ENCODE measurements at regions not wholly inside any gene's neighbourhood (a gene's known extent, or its start where the extent isn't known, plus 50 kb on each side); places are given as distances from the start of the nearest gene placed in this dataset.

- DNase-seq = no peak
These were observed 98.4 kb downstream of the ZFP36L2 start for GRCh38 chr2:43127941-43128558.

- peak; percentile 95 to 99 for DNase-seq
These were observed 99.0 kb downstream of the ZFP36L2 start for GRCh38 chr2:43127208-43127940.

GRCh38 chr2:43126817-43127207, 99.6 kb downstream of the ZFP36L2 start:
- no peak for DNase-seq

- DNase-seq = no peak
These were observed 101.1 kb downstream of the ZFP36L2 start for GRCh38 chr2:43125090-43125998.

GRCh38 chr2:43124687-43125057, 101.7 kb downstream of the ZFP36L2 start:
- no peak for DNase-seq

GRCh38 chr2:43123981-43124686, 102.3 kb downstream of the ZFP36L2 start:
- DNase-seq = no peak

- DNase-seq = no peak
These were observed 102.9 kb downstream of the ZFP36L2 start for GRCh38 chr2:43123486-43123885.

- DNase-seq = no peak
These were observed 103.4 kb downstream of the ZFP36L2 start for GRCh38 chr2:43123028-43123427.

- DNase-seq = no peak
These were observed 104.7 kb downstream of the ZFP36L2 start for GRCh38 chr2:43121580-43122314.

- no peak for DNase-seq
These were observed 107.1 kb downstream of the ZFP36L2 start for GRCh38 chr2:43119303-43119702.

- no peak for DNase-seq
These were observed 108.8 kb downstream of the ZFP36L2 start for GRCh38 chr2:43117521-43118143.

- no peak for DNase-seq
These were observed 109.4 kb downstream of the ZFP36L2 start for GRCh38 chr2:43116988-43117387.

GRCh38 chr2:43115881-43116280, 110.5 kb downstream of the ZFP36L2 start:
- no peak for DNase-seq

GRCh38 chr2:43114210-43114609, 112.2 kb downstream of the ZFP36L2 start:
- DNase-seq = no peak

GRCh38 chr2:43111788-43112554, 114.4 kb downstream of the ZFP36L2 start:
- DNase-seq = no peak

- DNase-seq = no peak
These were observed 115.9 kb downstream of the ZFP36L2 start for GRCh38 chr2:43110442-43110871.

GRCh38 chr2:43109261-43109743, 117.1 kb downstream of the ZFP36L2 start:
- DNase-seq = no peak

GRCh38 chr2:43107679-43108078, 118.7 kb downstream of the ZFP36L2 start:
- no peak for DNase-seq

- no peak for DNase-seq
These were observed 119.6 kb downstream of the ZFP36L2 start for GRCh38 chr2:43106559-43107527.
